Right lobe of liver (tissue), 6 donors: ENCODE measurements at regions not wholly inside any gene's neighbourhood (a gene's known extent, or its start where the extent isn't known, plus 50 kb on each side); places are given as distances from the start of the nearest gene placed in this dataset.

Experiments used
- ATAC-seq, 4 donors: fragments of 200-7000 bp; cut with Tn5 transposase; one replicate each; pipeline ENCODE4 v1.9.1; 2020; ENCODE audit warnings: mild to moderate bottlenecking in 4 of 4, moderate library complexity in 4 of 4
- DNase-seq, 3 donors: peaks; one replicate each; pipeline ENCODE4 v3.0.0-alpha.2; 2020
- H3K27ac ChIP-seq, 3 donors: fragments of 200-600 bp; one replicate each; pipeline ENCODE4 v1.8.0; 2022
- H3K27me3 ChIP-seq, 2 donors: fragments of 200-600 bp; one replicate each; pipeline ENCODE4 v1.8.0; 2022
- H3K36me3 ChIP-seq, 4 donors: fragments of 200-600 bp; sonication (generic) in 1 of 4; one replicate each; pipeline versions ENCODE4 v1.5.1 to v1.8.0; 2017 to 2022; ENCODE audit warnings: control low read depth in 1 of 4
- H3K4me1 ChIP-seq, 4 donors: fragments of 200-600 bp; sonication (generic) in 1 of 4; one replicate each; pipeline versions ENCODE4 v1.5.1 to v1.8.0; 2017 to 2022; ENCODE audit warnings: control low read depth in 1 of 4
- H3K4me3 ChIP-seq, 3 donors: fragments of 200-600 bp; one replicate each; pipeline ENCODE4 v1.8.0; 2022
- H3K9me3 ChIP-seq, 4 donors: fragments of 200-600 bp; sonication (generic) in 1 of 4; one replicate each; pipeline versions ENCODE4 v1.5.1 to v1.8.0; 2017 to 2022; ENCODE audit warnings: control low read depth in 1 of 4
- CTCF ChIP-seq, 4 donors: fragments of 200-600 bp in 3 of 4; fragments of 450-650 bp in 1 of 4; IDR thresholded peaks; one replicate each; pipeline versions ENCODE4 v1.5.1 to v1.8.0; 2016 to 2022; ENCODE audit warnings: antibody characterized with exemption in 4 of 4, mild to moderate bottlenecking in 2 of 4
- POLR2A ChIP-seq: fragments of 450-650 bp; IDR thresholded peaks from one replicate; pipeline ENCODE4 v1.6.1; 2017; ENCODE audit warnings: antibody characterized with exemption, mild to moderate bottlenecking
- WGBS: methylation state at CpG from one replicate; pipeline ENCODE4 v1.1.6; 2018; ENCODE audit warnings: low coverage, low lambda C conversion rate; ENCODE audit not compliant: insufficient coverage; ENCODE audit errors: missing lambda C conversion rate; 5-methylcytosine and 5-hydroxymethylcytosine counted together
- intact Hi-C, 2 donors: fragments of 100-400 bp; cut with DNase I; formaldehyde crosslinking; loops; one replicate each; pipeline versions ENCODE4 v1.11.2 to v1.14.1; 2022
- donor health status: DM: no; HTN: yes; CAD: no.
- donor health status: DM: no; HTN: no; CAD: no.
- donor health status: DM: no; HTN: no; CAD: no.
- donor health status: DM: no; HTN: yes; CAD: no.
- donor health status: DM: no; HTN: yes; CAD: no.

- intact Hi-C loops: loop anchor here in 1 of 2 donors (10.0 kb wide), 1 partner anchor 390 kb away; no protein-coding TSS in a partner anchor
- H3K4me3 ChIP-seq: no peak overlapping the region
- no peak for ATAC-seq
- no peaks in the 10 kb centered on the region for H3K9me3 ChIP-seq
- no peak for TF ChIP-seq POLR2A
- no peak for TF ChIP-seq CTCF (IDR thresholded peaks at IDR 0.05)
- no peak overlapping the region for H3K27ac ChIP-seq
- H3K27me3 ChIP-seq: no peaks in the 10 kb centered on the region
- WGBS: 70% methylated on average over 10 of the region's 22 CpGs
- H3K4me1 ChIP-seq: no peaks in the 10 kb centered on the region
- no peaks in the 10 kb centered on the region for H3K36me3 ChIP-seq
- no peak for DNase-seq
These were observed 56.2 kb upstream of the PPP2R2D start for GRCh38 chr10:131844529-131845084.

- no peak for TF ChIP-seq CTCF (IDR thresholded peaks at IDR 0.05)
- no peak for TF ChIP-seq POLR2A
- no peak overlapping the region for H3K27ac ChIP-seq
- no peaks in the 10 kb centered on the region for H3K36me3 ChIP-seq
- no peaks in the 10 kb centered on the region for H3K27me3 ChIP-seq
- no peak overlapping the region for H3K4me3 ChIP-seq
- no peaks in the 10 kb centered on the region for H3K4me1 ChIP-seq
- no peaks in the 10 kb centered on the region for H3K9me3 ChIP-seq
- ATAC-seq: no peak
- peak in 1 of 3 donors; percentile 22 for DNase-seq
- intact Hi-C loops: loop anchor here in 1 of 2 donors (10.0 kb wide), 1 partner anchor 391 kb away; no protein-coding TSS in a partner anchor
- WGBS: 86% methylated on average over 19 of the region's 26 CpGs
These were observed 55.1 kb upstream of the PPP2R2D start for GRCh38 chr10:131845505-131846239.

DNA sequence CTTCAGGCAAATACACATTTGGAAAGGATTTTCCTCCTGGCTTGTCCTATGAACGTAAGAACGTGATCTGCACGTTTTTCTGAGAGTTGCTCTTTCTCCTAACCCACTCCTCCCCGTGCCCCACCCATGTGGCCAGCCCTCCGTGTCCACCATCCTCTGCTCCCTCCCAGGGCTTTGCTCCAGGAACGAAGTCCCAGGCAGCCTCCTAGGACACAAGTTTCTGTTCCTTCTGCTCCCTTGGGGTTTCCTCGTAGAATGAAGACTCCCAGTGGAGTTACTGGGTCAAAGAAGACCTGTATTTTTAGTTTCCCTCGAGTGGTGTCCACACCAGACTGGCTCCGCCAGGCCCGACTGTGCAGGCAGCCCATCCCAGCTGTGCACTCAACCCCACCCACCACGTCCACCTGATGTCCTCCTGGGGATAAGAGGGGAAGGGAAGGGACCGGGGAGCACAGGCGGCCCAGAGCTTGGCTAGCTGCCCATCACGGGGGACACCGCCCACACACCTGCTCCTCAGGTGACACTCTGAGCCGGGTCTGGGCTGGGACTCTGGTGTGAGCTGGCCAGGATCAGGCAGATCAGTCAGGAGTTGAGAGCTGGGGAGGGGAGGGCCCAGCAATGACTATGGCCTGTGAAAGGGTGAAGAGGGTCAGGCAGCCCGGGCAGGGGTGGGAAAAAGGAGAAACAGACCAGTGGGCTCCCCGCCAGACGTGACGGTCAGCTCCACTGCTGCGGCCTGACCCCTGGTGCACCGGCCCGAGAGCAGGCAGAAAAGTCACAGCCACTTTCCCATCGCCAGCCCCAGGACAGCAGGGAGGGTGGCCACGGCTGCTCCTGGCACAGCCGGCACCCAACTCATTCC lies 54.3 kb upstream of the PPP2R2D start:
- no peaks in the 10 kb centered on the region for H3K9me3 ChIP-seq
- no peak overlapping the region for H3K27ac ChIP-seq
- ATAC-seq (no peak), DNase-seq (no peak)
- WGBS: 53% methylated on average over 11 of the region's 26 CpGs
- no peak overlapping the region for H3K4me3 ChIP-seq
- no peaks in the 10 kb centered on the region for H3K36me3 ChIP-seq
- intact Hi-C loops: loop anchor here in 1 of 2 donors (10.0 kb wide), 1 partner anchor 392 kb away; no protein-coding TSS in a partner anchor
- TF ChIP-seq CTCF (IDR thresholded peaks at IDR 0.05) (no peak), POLR2A (no peak)
- no peaks in the 10 kb centered on the region for H3K27me3 ChIP-seq
- H3K4me1 ChIP-seq: no peaks in the 10 kb centered on the region

DNA sequence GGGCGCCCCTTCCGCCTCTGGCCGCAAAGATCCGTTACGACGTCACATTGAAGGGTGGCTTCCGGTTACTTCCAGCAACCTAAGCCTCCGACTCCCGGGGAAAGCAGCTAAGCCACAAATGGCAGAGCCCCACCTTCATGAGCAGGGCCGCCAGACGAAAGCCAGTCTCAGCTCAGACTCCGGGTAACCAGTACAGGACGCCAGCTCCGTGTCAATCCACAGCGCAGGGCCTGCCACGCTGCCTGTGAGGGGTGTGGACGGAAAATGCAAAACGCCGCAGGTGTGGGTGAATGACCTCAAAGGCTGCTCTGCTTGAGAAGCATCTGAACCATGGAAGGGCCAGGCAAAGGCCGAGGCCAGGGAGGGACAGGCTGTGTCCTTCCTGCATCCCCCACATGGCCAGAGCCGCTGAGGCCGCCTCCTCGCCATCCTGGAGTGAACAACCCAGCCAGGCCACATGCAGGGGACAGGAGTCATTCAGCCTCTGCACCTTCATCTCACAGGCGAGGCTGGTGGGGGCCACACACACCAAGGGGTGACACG lies 53.5 kb upstream of the PPP2R2D start:
- DNase-seq (no peak), ATAC-seq (no peak)
- H3K27me3 ChIP-seq: no peaks in the 10 kb centered on the region
- H3K4me3 ChIP-seq: no peak overlapping the region
- H3K4me1 ChIP-seq: no peaks in the 10 kb centered on the region
- intact Hi-C loops: loop anchor here in 1 of 2 donors (10.0 kb wide), 1 partner anchor 393 kb away; no protein-coding TSS in a partner anchor
- H3K9me3 ChIP-seq: no peaks in the 10 kb centered on the region
- TF ChIP-seq POLR2A: no peak
- TF ChIP-seq CTCF (IDR thresholded peaks at IDR 0.05): no peak
- no peaks in the 10 kb centered on the region for H3K36me3 ChIP-seq
- no peak overlapping the region for H3K27ac ChIP-seq
- WGBS: 80% methylated on average over 11 of the region's 25 CpGs
